ENCODE measurements at regions not wholly inside any gene's neighbourhood (a gene's known extent, or its start where the extent isn't known, plus 50 kb on each side); places are given as distances from the start of the nearest gene placed in this dataset.
A peak's percentile ranks its signal among the peaks of the same experiment; 100 is the strongest.

DNA sequence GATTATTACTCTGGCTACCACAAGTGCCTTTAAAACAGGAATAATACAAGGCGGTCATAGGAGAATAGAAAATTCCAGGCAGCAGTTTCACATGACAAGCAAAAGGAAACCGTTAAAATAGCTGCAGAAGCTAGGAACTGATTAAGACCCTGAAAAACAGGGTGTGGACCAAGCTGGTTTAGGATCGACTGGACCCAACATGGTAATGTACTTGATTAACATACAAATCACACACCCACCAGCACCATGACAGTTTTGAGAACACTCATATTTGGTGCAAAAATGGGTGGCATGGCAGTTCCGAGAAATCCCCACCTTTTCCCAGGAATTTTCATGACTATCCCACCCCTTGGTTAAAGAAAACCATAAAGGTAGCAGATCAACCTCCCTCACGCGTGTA lies 51.9 kb upstream of the TMEM163 start:
- DNase-seq = no peak

DNA sequence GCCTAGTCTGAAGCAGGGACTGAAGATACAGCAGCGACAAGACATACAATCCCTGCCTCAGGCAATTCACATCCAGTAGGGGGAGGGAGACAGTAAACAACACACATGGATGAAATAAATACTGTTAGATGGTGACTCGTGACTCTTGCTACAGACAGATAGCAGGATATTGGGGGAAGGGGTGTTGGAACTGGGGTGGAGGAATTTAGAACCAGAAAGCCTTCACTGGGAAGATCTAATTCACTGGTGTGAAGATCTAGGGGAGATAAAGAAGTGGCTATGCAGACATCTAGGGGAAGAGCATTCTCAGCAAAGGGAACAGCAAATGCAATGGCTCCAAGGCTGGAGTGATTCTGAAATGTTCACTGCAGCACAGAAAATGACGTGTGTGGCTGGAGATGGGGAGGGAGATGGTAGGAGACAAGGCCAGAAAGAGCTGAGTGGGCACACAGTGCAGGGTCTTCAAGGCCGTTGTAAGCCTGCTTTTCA lies 52.6 kb upstream of the TMEM163 start:
- no peak for DNase-seq

GRCh38 chr2:134772493-134773169 lies 53.8 kb upstream of the TMEM163 start:
- DNase-seq = no peak

DNA sequence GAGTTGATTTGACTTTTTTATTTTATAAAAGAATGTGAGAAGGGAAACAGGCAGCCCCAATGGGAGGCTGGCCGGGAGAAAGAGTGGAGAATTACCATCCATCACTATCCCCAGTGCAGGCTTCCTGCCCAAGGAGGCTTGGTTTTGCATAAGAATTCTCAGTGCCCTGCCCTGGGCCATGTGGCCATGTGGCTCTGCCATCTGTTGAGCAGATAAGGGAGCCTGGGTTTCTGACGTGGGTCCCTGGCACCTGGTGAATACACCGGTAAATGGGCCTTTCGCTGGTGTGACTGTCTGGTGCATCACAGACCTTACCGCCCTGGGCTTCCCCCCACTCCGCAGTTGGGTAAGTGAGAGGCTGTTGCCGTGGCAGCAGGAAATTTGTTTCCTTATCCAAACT lies 54.5 kb upstream of the TMEM163 start:
- DNase-seq = no peak

- DNase-seq = no peak
Observed at GRCh38 chr2:134773759-134774742, 55.3 kb upstream of the TMEM163 start.

DNA sequence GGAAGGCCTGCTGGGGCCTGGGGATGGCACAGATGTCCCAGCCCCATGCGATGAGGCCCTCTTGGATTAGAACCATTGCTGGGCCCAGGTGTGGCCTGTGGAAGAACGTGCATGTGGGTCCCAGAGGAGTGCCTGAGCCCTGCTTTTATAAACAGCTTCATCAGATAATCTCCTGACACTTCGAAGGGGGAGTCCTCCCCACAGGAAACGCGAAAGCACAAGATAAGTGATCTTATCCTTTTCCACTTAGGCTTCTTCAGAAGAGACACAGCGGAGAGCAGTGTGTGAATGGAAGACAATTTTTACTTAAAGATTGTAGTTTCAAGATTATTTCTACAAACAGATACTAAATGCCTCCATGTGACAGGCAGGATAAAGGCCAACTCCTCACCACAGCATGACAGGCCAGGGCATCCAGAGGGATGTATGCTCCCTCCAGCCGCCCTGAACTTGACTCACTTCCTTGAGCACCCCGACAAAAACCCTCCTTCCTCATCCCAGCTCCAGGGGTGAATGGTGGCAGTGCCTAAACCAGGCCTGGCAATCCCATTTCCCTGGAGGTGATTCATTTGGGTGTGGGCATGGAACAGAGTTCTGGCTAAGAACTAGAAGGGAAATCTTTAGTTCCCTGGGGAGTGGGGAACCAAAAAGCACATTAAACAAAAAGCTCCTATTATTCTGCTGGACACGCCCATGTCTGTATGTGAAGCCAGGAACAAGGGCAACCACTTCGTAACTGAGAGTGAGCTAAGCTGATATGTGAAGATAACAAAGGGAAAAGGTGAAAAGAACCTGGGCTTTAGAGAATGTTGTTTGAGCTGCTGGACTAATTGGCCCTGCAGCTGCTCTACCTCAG lies 56.2 kb upstream of the TMEM163 start:
- DNase-seq = no peak

- no peak for DNase-seq
Observed at GRCh38 chr2:134776836-134777235, 58.0 kb upstream of the TMEM163 start.

DNA sequence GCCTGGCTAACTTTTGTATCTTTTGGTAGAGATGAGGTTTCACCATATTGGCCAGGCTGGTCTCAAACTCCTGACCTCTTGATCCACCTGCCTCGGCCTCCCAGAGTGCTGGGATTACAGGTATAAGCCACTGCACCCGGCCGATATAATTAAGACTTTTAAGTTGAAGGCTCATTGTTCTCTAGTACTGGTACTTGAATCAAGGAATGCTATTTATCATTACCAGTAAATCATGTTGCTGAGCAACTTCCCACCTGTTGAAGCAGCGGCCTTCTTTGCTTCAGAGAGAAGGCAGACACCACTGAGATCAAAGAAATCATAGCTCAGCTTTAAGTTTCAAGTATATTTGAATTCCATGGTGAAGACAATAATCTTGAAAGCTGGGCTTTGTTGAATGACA lies 58.8 kb upstream of the TMEM163 start:
- no peak for DNase-seq

DNA sequence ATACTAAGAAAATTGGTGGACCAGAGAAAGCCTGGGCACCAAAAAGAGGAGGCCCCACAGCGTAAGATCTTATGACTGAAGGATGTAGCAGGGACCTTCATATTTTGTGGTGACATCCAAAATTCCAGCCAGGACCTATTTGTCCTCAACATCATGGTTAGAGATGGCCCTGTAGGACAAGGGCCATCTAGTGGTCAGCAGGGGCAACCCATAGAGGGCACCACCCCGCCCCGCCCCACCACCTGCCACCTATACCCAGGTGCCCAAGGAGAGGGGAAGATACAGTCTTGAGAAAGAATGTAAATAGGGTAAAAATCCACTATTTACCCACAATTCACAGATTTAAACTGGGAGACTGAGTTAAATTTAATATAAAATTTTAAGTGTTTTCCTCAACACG lies 59.6 kb upstream of the TMEM163 start:
- DNase-seq = no peak

DNA sequence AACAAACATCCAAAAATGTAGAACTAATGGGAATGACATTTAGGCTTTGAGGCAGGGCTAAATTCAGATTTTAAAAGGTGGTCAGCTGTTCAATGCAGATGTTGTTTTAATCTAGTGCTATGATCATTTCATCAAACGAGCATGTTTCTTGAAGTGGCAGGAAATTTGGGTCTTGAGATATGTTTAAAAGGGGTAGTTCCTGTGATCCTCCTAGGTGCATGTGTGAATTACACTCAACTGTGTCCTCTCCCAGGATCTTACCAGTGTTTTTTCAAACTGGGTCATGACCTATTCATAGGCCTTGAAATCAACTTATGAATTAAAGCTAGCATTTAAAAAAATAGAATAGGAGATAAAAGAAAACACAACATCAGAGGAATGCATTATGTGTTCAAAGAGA lies 57.4 kb upstream of the ACMSD start:
- DNase-seq = no peak

GRCh38 chr2:134782107-134782506 lies 56.3 kb upstream of the ACMSD start:
- DNase-seq = no peak

DNA sequence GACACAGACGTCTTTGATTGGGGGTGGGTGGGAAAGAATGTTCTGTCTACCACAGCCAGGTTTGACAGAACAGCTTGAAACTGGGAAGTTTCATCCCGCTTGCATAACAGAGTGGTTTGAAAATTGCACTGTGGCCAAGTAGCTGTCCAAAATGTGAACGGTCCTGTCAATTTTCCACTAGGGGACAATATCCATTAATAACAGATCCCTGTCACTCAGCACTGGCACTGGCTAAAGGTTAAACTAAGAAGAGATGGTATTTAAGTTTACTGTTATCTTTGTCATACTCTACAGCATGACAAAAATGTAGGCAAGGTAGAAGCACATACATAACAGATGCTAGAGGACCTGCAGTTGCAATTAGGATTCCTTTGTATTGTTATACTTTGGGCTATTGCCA lies 55.6 kb upstream of the ACMSD start:
- peak in 1 of 5 donors; percentile 15 for DNase-seq

DNA sequence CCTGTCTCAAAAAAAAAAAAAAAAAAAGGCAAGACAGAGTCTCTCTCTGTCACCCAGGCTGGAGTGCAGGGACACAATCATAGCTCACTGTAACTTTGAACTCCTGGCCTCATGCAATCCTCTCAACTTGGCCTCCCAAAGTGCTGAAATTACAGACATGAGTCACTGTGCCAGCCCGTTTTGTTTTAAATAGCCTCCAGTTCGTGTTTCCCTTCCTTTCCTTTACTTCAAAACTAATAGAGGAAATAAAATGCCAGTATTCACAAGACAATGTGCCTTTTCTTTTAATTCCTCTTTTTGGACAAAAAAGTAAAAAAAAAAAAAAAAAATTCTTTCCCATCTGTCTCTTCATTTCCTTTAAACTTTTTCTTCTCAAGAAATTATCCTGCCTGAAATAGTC lies 54.5 kb upstream of the ACMSD start:
- no peak for DNase-seq

- no peak for DNase-seq
Observed at GRCh38 chr2:134785659-134786430, 52.6 kb upstream of the ACMSD start.

DNA sequence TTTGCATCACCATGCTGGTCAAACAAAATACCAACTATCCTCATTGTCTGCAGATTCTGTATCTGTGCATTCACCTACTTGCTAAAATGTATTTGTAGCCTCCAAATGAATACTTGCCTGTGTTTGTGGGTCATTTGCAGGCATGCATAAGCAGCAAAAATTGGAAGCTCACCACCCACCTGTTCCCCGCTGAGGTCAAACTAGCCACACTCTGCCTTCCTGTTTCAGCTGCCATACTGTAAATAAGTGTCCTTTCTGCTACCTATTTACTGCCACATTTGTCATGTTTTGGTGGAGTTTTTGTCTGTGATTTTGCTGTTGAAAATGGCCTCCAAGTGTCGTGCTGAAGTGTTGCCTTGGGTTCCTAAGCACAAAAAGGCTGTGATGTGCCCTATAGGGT lies 50.0 kb upstream of the ACMSD start:
- no peak for DNase-seq

Data from T-helper 1 cell (primary cell).